OCI-LY1 (cell line): ENCODE measurements at regions not wholly inside any gene's neighbourhood (a gene's known extent, or its start where the extent isn't known, plus 50 kb on each side); places are given as distances from the start of the nearest gene placed in this dataset.

Source experiments
- H2AFZ ChIP-seq: fragments of 200-600 bp; sonication (generic), shearing (Covaris generic); 2 replicates; pipeline ENCODE4 v1.6.0; 2014; ENCODE audit warnings: antibody characterized with exemption, mild to moderate bottlenecking, low read length
- H3F3A ChIP-seq: fragments of 200-600 bp; sonication (generic), shearing (Covaris generic); 2 replicates; pipeline ENCODE4 v1.6.0; 2014; ENCODE audit warnings: mild to moderate bottlenecking, antibody characterized with exemption, low read length, moderate library complexity; ENCODE audit not compliant: insufficient read depth
- H3K27ac ChIP-seq: fragments of 200-600 bp; sonication (generic); 2 replicates; pipeline ENCODE4 v1.5.1; 2014; ENCODE audit warnings: low read length, mixed run types, mild to moderate bottlenecking, low read depth; ENCODE audit not compliant: poor library complexity, severe bottlenecking
- H3K27me3 ChIP-seq: fragments of 200-600 bp; sonication (generic); 2 replicates; pipeline ENCODE4 v1.6.0; 2014; ENCODE audit warnings: antibody characterized with exemption, mild to moderate bottlenecking, low read length, moderate library complexity; ENCODE audit not compliant: insufficient read depth
- H3K36me3 ChIP-seq: fragments of 200-600 bp; sonication (generic); 2 replicates; pipeline ENCODE4 v1.6.1; 2014; ENCODE audit warnings: mild to moderate bottlenecking, antibody characterized with exemption, low read length, moderate library complexity, mixed read lengths; ENCODE audit not compliant: insufficient read depth
- H3K4me1 ChIP-seq: fragments of 200-600 bp; sonication (generic); 2 replicates; pipeline ENCODE4 v1.5.1; 2014; ENCODE audit warnings: mild to moderate bottlenecking, low read length, moderate library complexity; ENCODE audit not compliant: insufficient read depth, severe bottlenecking
- H3K4me2 ChIP-seq: fragments of 200-600 bp; sonication (generic), shearing (Covaris generic); 2 replicates; pipeline ENCODE4 v1.6.1; 2014; ENCODE audit warnings: low read length
- H3K4me3 ChIP-seq: fragments of 200-600 bp; sonication (generic); 2 replicates; pipeline ENCODE4 v1.5.1; 2014; ENCODE audit warnings: low read length, low read depth, mild to moderate bottlenecking, mixed read lengths; ENCODE audit not compliant: poor library complexity, severe bottlenecking
- H3K79me2 ChIP-seq: fragments of 200-600 bp; shearing (Covaris generic); 2 replicates; pipeline ENCODE4 v1.6.1; 2016; ENCODE audit warnings: mixed run types, low read length, mixed read lengths; ENCODE audit not compliant: insufficient read depth
- H3K9ac ChIP-seq: fragments of 200-600 bp; sonication (generic), shearing (Covaris generic); 2 replicates; pipeline ENCODE4 v1.6.1; 2014; ENCODE audit warnings: mild to moderate bottlenecking, low read length, mixed read lengths
- H3K9me2 ChIP-seq: fragments of 200-600 bp; sonication (generic), shearing (Covaris generic); 2 replicates; pipeline ENCODE4 v1.6.1; 2014; ENCODE audit warnings: low read depth, mild to moderate bottlenecking, low read length, mixed read lengths
- H3K9me3 ChIP-seq: fragments of 200-600 bp; shearing (Covaris generic); 2 replicates; pipeline ENCODE4 v1.6.1; 2014; ENCODE audit warnings: low read length, mixed read lengths
- H4K20me1 ChIP-seq: fragments of 200-600 bp; sonication (generic), shearing (Covaris generic); 2 replicates; pipeline ENCODE4 v1.6.0; 2016; ENCODE audit warnings: mild to moderate bottlenecking, low read length; ENCODE audit not compliant: insufficient read depth
- EZH2 ChIP-seq: fragments of 200-600 bp; sonication (generic), shearing (Covaris generic); IDR thresholded peaks from 2 replicates; pipeline ENCODE4 v1.8.0; 2017; ENCODE audit warnings: borderline replicate concordance, mixed run types, mild to moderate bottlenecking, antibody characterized with exemption, low read length, moderate library complexity, mixed read lengths
- TF ChIP-seq, protein P1 (sequence below): fragments of 200-600 bp; sonication (generic), shearing (Covaris generic); IDR thresholded peaks from 2 replicates; pipeline ENCODE4 v1.5.1; 2017; ENCODE audit warnings: mild to moderate bottlenecking, antibody characterized with exemption, low read length, moderate library complexity, mixed read lengths

- H3K9ac ChIP-seq, result peak overlapping the region; percentile 73
- H3K9me2 ChIP-seq, result no peaks in the 10 kb centered on the region
- H3K4me1 ChIP-seq, result peaks cover 64% of the 10 kb centered on the region
- H2AFZ ChIP-seq, result peak overlapping the region; percentile 62; the same call in 1 of the 2 replicates
- H3F3A ChIP-seq, result no peaks in the 10 kb centered on the region
- no peaks in the 10 kb centered on the region for H3K79me2 ChIP-seq
- no peaks in the 10 kb centered on the region for H3K27me3 ChIP-seq
- H3K4me3 ChIP-seq, result peak overlapping the region; percentile 60
- peak overlapping the region; percentile 81 for H3K4me2 ChIP-seq
- peak overlapping the region; percentile 86 for H3K27ac ChIP-seq
- no peaks in the 10 kb centered on the region for H3K36me3 ChIP-seq
- TF ChIP-seq, protein P1, sequence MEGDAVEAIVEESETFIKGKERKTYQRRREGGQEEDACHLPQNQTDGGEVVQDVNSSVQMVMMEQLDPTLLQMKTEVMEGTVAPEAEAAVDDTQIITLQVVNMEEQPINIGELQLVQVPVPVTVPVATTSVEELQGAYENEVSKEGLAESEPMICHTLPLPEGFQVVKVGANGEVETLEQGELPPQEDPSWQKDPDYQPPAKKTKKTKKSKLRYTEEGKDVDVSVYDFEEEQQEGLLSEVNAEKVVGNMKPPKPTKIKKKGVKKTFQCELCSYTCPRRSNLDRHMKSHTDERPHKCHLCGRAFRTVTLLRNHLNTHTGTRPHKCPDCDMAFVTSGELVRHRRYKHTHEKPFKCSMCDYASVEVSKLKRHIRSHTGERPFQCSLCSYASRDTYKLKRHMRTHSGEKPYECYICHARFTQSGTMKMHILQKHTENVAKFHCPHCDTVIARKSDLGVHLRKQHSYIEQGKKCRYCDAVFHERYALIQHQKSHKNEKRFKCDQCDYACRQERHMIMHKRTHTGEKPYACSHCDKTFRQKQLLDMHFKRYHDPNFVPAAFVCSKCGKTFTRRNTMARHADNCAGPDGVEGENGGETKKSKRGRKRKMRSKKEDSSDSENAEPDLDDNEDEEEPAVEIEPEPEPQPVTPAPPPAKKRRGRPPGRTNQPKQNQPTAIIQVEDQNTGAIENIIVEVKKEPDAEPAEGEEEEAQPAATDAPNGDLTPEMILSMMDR, result no peak
- no peak for TF ChIP-seq EZH2
- no peaks in the 10 kb centered on the region for H4K20me1 ChIP-seq
- H3K9me3 ChIP-seq, result no peaks in the 10 kb centered on the region
These were observed 101.6 kb upstream of the SSBP2 start for GRCh38 chr5:81852291-81853029.

- no peaks in the 10 kb centered on the region for H3K27me3 ChIP-seq
- no peaks in the 10 kb centered on the region for H3K79me2 ChIP-seq
- no peaks in the 10 kb centered on the region for H3F3A ChIP-seq
- peak overlapping the region; percentile 81 for H3K4me2 ChIP-seq
- H3K9ac ChIP-seq, result peak overlapping the region; percentile 74
- H3K27ac ChIP-seq, result peak overlapping the region; percentile 86
- H3K36me3 ChIP-seq, result no peaks in the 10 kb centered on the region
- no peak for TF ChIP-seq EZH2
- TF ChIP-seq, protein P1, result no peak
- H3K9me3 ChIP-seq, result no peaks in the 10 kb centered on the region
- peaks cover 58% of the 10 kb centered on the region for H3K4me1 ChIP-seq
- no peaks in the 10 kb centered on the region for H3K9me2 ChIP-seq
- H2AFZ ChIP-seq, result peak overlapping the region; percentile 22; the same call in 1 of the 2 replicates
- peak overlapping the region; percentile 60 for H3K4me3 ChIP-seq
- no peaks in the 10 kb centered on the region for H4K20me1 ChIP-seq
These were observed 100.7 kb upstream of the SSBP2 start for GRCh38 chr5:81851481-81852178.

GRCh38 chr5:81850501-81851357 is 99.8 kb upstream of the SSBP2 start:
- Histone ChIP-seq H3K4me3 (peak overlapping the region; percentile 60), H3K9ac (peak overlapping the region; percentile 74), H3K9me3 (no peaks in the 10 kb centered on the region), H3F3A (no peaks in the 10 kb centered on the region), H3K36me3 (no peaks in the 10 kb centered on the region), H4K20me1 (no peaks in the 10 kb centered on the region), H3K27ac (peak overlapping the region; percentile 86), H3K4me2 (peak overlapping the region; percentile 81), H3K79me2 (no peaks in the 10 kb centered on the region), H3K27me3 (no peaks in the 10 kb centered on the region), H2AFZ (no peak overlapping the region; the same call in 1 of the 2 replicates), H3K9me2 (no peaks in the 10 kb centered on the region), H3K4me1 (peaks cover 54% of the 10 kb centered on the region)
- no peak for TF ChIP-seq EZH2
- TF ChIP-seq, protein P1, result no peak
